ENCODE measurements at regions not wholly inside any gene's neighbourhood (a gene's known extent, or its start where the extent isn't known, plus 50 kb on each side); places are given as distances from the start of the nearest gene placed in this dataset.

- TF ChIP-seq EP300 (IDR thresholded peaks at IDR 0.05; ENCODE audit: borderline replicate concordance in 1 of 2, low read depth in 2 of 2, low read length in 2 of 2) (no peak), SRF (IDR thresholded peaks at IDR 0.05; ENCODE audit: low read depth, low read length) (no peak), RFX5 (IDR thresholded peaks at IDR 0.05; ENCODE audit: borderline replicate concordance, low read depth, low read length) (no peak), TEAD4 (IDR thresholded peaks at IDR 0.05; ENCODE audit: low read depth, low read length) (no peak), SP1 (IDR thresholded peaks at IDR 0.05; ENCODE audit: low read depth, low read length) (no peak)
Measured at GRCh38 chr3:177545964-177546363, 348.7 kb upstream of the TBL1XR1 start (continued).
